ENCODE measurements at regions not wholly inside any gene's neighbourhood (a gene's known extent, or its start where the extent isn't known, plus 50 kb on each side); places are given as distances from the start of the nearest gene placed in this dataset.

- TF ChIP-seq, protein P1, sequence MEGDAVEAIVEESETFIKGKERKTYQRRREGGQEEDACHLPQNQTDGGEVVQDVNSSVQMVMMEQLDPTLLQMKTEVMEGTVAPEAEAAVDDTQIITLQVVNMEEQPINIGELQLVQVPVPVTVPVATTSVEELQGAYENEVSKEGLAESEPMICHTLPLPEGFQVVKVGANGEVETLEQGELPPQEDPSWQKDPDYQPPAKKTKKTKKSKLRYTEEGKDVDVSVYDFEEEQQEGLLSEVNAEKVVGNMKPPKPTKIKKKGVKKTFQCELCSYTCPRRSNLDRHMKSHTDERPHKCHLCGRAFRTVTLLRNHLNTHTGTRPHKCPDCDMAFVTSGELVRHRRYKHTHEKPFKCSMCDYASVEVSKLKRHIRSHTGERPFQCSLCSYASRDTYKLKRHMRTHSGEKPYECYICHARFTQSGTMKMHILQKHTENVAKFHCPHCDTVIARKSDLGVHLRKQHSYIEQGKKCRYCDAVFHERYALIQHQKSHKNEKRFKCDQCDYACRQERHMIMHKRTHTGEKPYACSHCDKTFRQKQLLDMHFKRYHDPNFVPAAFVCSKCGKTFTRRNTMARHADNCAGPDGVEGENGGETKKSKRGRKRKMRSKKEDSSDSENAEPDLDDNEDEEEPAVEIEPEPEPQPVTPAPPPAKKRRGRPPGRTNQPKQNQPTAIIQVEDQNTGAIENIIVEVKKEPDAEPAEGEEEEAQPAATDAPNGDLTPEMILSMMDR (IDR thresholded peaks at IDR 0.05) = no peak
- TF ChIP-seq JUND (IDR thresholded peaks at IDR 0.05) (no peak), TCF12 (IDR thresholded peaks at IDR 0.05) (no peak)
Observed at GRCh38 chr6:112911959-112912358, 564.8 kb downstream of the RFPL4B start.

Measured in SK-N-SH (cell line).